Neural crest cell (in vitro differentiated cells): ENCODE measurements at regions not wholly inside any gene's neighbourhood (a gene's known extent, or its start where the extent isn't known, plus 50 kb on each side); places are given as distances from the start of the nearest gene placed in this dataset.

Experiments
- DNase-seq: peaks from one replicate; pipeline ENCODE4 v3.0.0; 2021; ENCODE audit warnings: low read depth, mixed read lengths, low spot score
- H3K27ac Mint-ChIP-seq: one replicate; pipeline ENCODE4 v1.8.0; 2021; ENCODE audit warnings: mild to moderate bottlenecking, mixed read lengths; ENCODE audit not compliant: unreplicated experiment
- H3K27me3 Mint-ChIP-seq: 2 replicates; pipeline ENCODE4 v1.8.0; 2021; ENCODE audit warnings: low read depth, mild to moderate bottlenecking, mixed read lengths
- H3K36me3 Mint-ChIP-seq: 2 replicates; pipeline ENCODE4 v1.8.0; 2021; ENCODE audit warnings: low read depth, mild to moderate bottlenecking, mixed read lengths
- H3K4me1 Mint-ChIP-seq: 2 replicates; pipeline ENCODE4 v1.8.0; 2021; ENCODE audit warnings: mixed read lengths
- H3K4me3 Mint-ChIP-seq: one replicate; pipeline ENCODE4 v1.8.0; 2021; ENCODE audit warnings: mild to moderate bottlenecking, mixed read lengths
- H3K9me3 Mint-ChIP-seq: 2 replicates; pipeline ENCODE4 v1.8.0; 2021; ENCODE audit warnings: mixed read lengths
- TF ChIP-seq, protein P1 (sequence below): fragments of 200-600 bp; sonication (generic); conservative IDR thresholded peaks from 2 replicates; pipeline ENCODE4 v1.5.0; 2021; ENCODE audit warnings: antibody characterized with exemption, mild to moderate bottlenecking

- TF ChIP-seq, protein P1, sequence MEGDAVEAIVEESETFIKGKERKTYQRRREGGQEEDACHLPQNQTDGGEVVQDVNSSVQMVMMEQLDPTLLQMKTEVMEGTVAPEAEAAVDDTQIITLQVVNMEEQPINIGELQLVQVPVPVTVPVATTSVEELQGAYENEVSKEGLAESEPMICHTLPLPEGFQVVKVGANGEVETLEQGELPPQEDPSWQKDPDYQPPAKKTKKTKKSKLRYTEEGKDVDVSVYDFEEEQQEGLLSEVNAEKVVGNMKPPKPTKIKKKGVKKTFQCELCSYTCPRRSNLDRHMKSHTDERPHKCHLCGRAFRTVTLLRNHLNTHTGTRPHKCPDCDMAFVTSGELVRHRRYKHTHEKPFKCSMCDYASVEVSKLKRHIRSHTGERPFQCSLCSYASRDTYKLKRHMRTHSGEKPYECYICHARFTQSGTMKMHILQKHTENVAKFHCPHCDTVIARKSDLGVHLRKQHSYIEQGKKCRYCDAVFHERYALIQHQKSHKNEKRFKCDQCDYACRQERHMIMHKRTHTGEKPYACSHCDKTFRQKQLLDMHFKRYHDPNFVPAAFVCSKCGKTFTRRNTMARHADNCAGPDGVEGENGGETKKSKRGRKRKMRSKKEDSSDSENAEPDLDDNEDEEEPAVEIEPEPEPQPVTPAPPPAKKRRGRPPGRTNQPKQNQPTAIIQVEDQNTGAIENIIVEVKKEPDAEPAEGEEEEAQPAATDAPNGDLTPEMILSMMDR: no peak
- peak overlapping the region; percentile 52 for H3K27ac Mint-ChIP-seq
Measured at GRCh38 chr10:47078393-47079203, 167.4 kb downstream of the PTPN20 start.

DNA sequence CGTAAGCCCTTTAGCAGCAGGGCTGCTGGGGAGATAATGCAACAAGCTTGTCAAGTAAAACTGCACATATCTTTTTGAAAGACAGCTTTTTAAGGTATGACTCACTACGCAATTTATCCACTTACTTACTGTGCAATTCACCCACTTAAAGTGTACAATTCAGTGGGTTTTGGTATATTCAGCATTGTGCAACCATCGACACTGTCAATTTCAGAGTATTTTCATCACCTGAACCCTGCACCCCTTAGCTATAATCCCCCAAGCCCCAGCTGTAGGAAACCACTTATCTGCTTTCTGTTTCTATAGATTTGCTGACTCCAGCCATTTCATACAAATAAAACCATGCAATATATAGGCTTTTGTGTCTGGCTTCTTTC lies 168.0 kb downstream of the PTPN20 start:
- Mint-ChIP-seq H3K36me3 (no peaks in the 10 kb centered on the region), H3K9me3 (no peaks in the 10 kb centered on the region), H3K27ac (no peak overlapping the region), H3K27me3 (no peaks in the 10 kb centered on the region), H3K4me3 (no peak overlapping the region), H3K4me1 (peaks cover 9% of the 10 kb centered on the region)
- no peak for DNase-seq
- TF ChIP-seq, protein P1: no peak

More at GRCh38 chr10:47078393-47079203, 167.4 kb downstream of the PTPN20 start:
- Mint-ChIP-seq H3K27me3 (no peaks in the 10 kb centered on the region), H3K4me3 (no peak overlapping the region), H3K9me3 (no peaks in the 10 kb centered on the region), H3K36me3 (no peaks in the 10 kb centered on the region), H3K4me1 (peaks cover 9% of the 10 kb centered on the region)
- no peak for DNase-seq

DNA sequence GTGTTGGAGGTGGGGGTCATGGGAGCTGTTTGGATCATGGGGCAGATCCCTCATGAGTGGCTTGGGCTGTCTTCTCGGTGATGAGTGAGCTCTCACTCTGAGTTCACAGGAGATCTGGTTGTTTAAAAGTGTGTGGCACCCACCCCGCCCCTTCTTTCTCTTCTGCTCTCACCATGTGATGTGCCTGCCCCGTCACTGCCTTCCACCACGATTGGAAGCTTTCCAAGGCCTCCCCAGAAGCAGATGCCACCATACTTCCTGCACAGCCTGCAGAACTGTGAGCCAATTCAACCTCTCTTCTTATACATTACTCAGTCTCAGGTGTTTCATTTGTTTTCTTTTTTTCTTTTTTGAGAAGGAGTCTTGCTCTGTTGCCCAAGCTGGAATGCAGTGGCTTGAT lies 170.0 kb downstream of the PTPN20 start:
- TF ChIP-seq, protein P1: no peak
- Mint-ChIP-seq H3K27me3 (no peaks in the 10 kb centered on the region), H3K27ac (no peak overlapping the region), H3K4me1 (peaks cover 9% of the 10 kb centered on the region), H3K9me3 (no peaks in the 10 kb centered on the region), H3K4me3 (no peak overlapping the region), H3K36me3 (no peaks in the 10 kb centered on the region)
- DNase-seq: no peak

- DNase-seq: no peak
- H3K4me1 Mint-ChIP-seq: peaks cover 9% of the 10 kb centered on the region
- no peak overlapping the region for H3K4me3 Mint-ChIP-seq
- H3K27ac Mint-ChIP-seq: no peak overlapping the region
- H3K9me3 Mint-ChIP-seq: no peaks in the 10 kb centered on the region
- no peaks in the 10 kb centered on the region for H3K27me3 Mint-ChIP-seq
- TF ChIP-seq, protein P1: no peak
- H3K36me3 Mint-ChIP-seq: no peaks in the 10 kb centered on the region
Measured at GRCh38 chr10:47082055-47082784, 171.0 kb downstream of the PTPN20 start.

DNA sequence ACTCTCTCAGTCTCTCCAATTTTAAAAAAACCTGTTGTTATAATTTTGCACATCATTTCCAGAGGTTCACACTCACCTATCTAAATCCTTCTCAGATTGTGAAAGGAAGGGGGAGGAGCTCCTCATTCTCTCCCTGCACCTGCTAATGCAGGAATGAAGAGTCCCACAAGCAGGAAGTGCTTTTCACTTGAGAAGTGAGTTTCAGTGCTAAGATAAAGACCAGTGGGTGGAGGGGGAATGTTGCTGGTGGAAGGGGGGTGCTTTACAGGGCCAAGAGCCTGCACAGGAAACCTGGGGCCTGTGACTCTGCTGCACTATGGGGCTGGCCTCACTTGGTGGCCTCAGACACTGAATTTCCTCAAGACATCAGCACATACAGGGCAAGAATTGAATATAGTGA lies 176.4 kb downstream of the PTPN20 start:
- Mint-ChIP-seq H3K36me3 (no peaks in the 10 kb centered on the region), H3K27ac (no peak overlapping the region), H3K4me3 (no peak overlapping the region), H3K4me1 (peaks cover 10% of the 10 kb centered on the region), H3K27me3 (no peaks in the 10 kb centered on the region), H3K9me3 (peaks cover 5% of the 10 kb centered on the region)
- TF ChIP-seq, protein P1: no peak
- DNase-seq: no peak
